ENCODE measurements at regions not wholly inside any gene's neighbourhood (a gene's known extent, or its start where the extent isn't known, plus 50 kb on each side); places are given as distances from the start of the nearest gene placed in this dataset.

DNA sequence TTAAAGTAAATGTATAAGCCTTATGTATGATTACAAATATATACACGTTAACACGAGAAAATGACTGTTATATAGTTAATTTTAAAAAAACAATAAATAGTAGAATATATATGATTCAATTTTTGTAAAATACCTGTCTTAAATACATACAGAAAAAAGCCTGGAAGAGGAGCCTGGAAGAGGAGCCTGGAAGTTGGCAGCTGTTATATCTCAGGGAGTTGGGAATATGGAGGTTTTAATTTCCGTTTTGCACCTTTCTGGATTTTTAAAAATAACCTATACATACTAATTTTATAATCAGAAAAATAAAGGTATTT is 111.6 kb downstream of the WT1 start:
- DNase-seq, result no peak

GRCh38 chr11:32325187-32325586 is 110.2 kb downstream of the WT1 start:
- DNase-seq, result no peak

- no peak for DNase-seq
These were observed 109.6 kb downstream of the WT1 start for GRCh38 chr11:32325725-32326124.

- no peak for DNase-seq
These were observed 108.8 kb downstream of the WT1 start for GRCh38 chr11:32326522-32326921.

DNA sequence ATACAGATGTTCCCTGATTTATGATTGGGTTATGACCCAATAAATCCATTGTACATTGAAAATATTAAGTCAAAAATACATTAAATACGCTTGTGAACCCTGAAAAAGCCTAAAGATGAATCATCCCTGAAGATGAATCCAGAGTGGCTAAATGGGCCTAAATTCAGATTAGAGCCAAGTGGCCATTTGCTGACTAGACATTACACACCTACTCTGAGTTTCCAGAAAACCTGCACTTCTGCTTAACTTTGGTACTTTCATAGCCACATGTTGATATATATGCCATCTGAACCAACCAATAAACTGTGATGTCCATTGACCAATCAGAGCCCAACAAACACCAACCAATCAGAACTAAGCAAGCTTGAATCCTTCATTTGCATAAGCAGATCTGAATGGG is 106.9 kb downstream of the WT1 start:
- no peak for DNase-seq

DNA sequence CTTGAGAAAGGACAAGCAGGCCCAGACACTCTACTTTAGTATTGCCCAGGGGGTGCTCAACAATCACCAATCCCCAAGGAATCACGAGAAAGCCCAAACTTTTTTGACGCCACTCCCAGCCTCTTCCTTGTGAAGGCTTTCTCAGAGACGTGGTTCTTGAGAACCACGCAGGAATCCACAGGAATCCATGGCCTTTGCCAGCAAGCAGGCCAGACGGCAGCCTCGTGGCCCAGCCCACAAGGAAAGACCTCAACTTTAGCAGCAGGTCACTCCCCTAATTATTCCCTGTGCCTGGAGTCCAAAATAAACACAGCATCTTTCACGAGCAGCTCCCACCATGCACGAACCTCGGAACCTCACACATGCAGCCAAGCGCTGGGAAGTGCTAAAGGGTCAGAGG is 104.2 kb downstream of the WT1 start:
- DNase-seq, result no peak

DNA sequence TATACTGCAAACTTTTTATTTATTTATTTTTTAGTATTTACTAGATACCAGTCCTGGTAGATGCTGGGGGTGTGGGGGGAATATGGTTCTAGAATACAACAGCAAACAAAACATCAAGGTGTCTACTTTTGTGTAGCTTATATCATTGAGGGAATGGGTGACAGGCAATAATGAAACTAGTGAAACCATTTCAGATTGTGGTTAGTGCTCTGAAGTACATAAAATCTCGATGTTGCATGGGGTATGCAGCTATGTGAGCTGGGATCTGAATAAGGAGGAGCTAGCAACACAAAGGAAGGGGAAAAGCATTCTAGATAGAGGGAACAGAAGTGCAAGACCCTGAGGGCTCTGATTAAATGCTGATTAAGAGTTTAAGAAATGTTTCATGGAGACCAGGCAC is 103.5 kb downstream of the WT1 start:
- DNase-seq, result no peak

GRCh38 chr11:32332990-32333319 is 102.4 kb downstream of the WT1 start:
- DNase-seq, result no peak

GRCh38 chr11:32333320-32333991 is 101.9 kb downstream of the WT1 start:
- peak; percentile 74 for DNase-seq

- DNase-seq, result peak; percentile 66
These were observed 100.5 kb downstream of the WT1 start for GRCh38 chr11:32334822-32335221.
